ENCODE measurements at regions not wholly inside any gene's neighbourhood (a gene's known extent, or its start where the extent isn't known, plus 50 kb on each side); places are given as distances from the start of the nearest gene placed in this dataset.

- TF ChIP-seq POLR2A (IDR thresholded peaks at IDR 0.05) (no peak), CTCF (IDR thresholded peaks at IDR 0.05) (no peak), EP300 (IDR thresholded peaks at IDR 0.05) (no peak)
- 86 to 87% methylated on average over 6 of the region's 6 CpGs for WGBS, 2 donors
- no peaks in the 10 kb centered on the region for H3K36me3 ChIP-seq
- no peak overlapping the region for H3K4me3 ChIP-seq
- no peak for DNase-seq (ENCODE audit: low spot score in 2 of 2)
- H3K4me1 ChIP-seq: no peaks in the 10 kb centered on the region
- H3K27ac ChIP-seq: no peak overlapping the region
- no peaks in the 10 kb centered on the region for H3K9me3 ChIP-seq
- no peaks in the 10 kb centered on the region for H3K27me3 ChIP-seq
These were observed 418.6 kb upstream of the NPVF start for GRCh38 chr7:25646726-25647413.

GRCh38 chr7:25647872-25648271 is 419.6 kb upstream of the NPVF start:
- no peaks in the 10 kb centered on the region for H3K27me3 ChIP-seq
- H3K27ac ChIP-seq: no peak overlapping the region
- H3K9me3 ChIP-seq: no peaks in the 10 kb centered on the region
- H3K4me3 ChIP-seq: no peak overlapping the region
- no peak for TF ChIP-seq CTCF (IDR thresholded peaks at IDR 0.05)
- no peak for TF ChIP-seq POLR2A (IDR thresholded peaks at IDR 0.05)
- TF ChIP-seq EP300 (IDR thresholded peaks at IDR 0.05): no peak
- H3K4me1 ChIP-seq: no peaks in the 10 kb centered on the region
- no peak for DNase-seq (ENCODE audit: low spot score in 2 of 2)
- WGBS, 2 donors: 17 to 49% methylated on average over 2 of the region's 2 CpGs
- H3K36me3 ChIP-seq: no peaks in the 10 kb centered on the region

GRCh38 chr7:25652366-25652765 is 424.1 kb upstream of the NPVF start:
- 73 to 85% methylated on average over 1 of the region's 1 CpG for WGBS, 2 donors
- DNase-seq (ENCODE audit: low spot score in 2 of 2): no peak
- no peaks in the 10 kb centered on the region for H3K36me3 ChIP-seq
- no peak for TF ChIP-seq EP300 (IDR thresholded peaks at IDR 0.05)
- TF ChIP-seq CTCF (IDR thresholded peaks at IDR 0.05): no peak
- TF ChIP-seq POLR2A (IDR thresholded peaks at IDR 0.05): no peak
- H3K9me3 ChIP-seq: no peaks in the 10 kb centered on the region
- H3K4me1 ChIP-seq: peaks cover 0 to 13% (median 0%) of the 10 kb centered on the region in 4 donors
- no peaks in the 10 kb centered on the region for H3K27me3 ChIP-seq
- H3K27ac ChIP-seq: no peak overlapping the region
- H3K4me3 ChIP-seq: no peak overlapping the region

GRCh38 chr7:25653384-25653783 is 425.1 kb upstream of the NPVF start:
- no peak for DNase-seq (ENCODE audit: low spot score in 2 of 2)
- Histone ChIP-seq H3K9me3 (no peaks in the 10 kb centered on the region), H3K27me3 (no peaks in the 10 kb centered on the region), H3K27ac (no peak overlapping the region), H3K4me1 (peaks cover 0 to 21% (median 0%) of the 10 kb centered on the region in 4 donors), H3K36me3 (no peaks in the 10 kb centered on the region), H3K4me3 (no peak overlapping the region)
- TF ChIP-seq POLR2A (IDR thresholded peaks at IDR 0.05): no peak
- TF ChIP-seq CTCF (IDR thresholded peaks at IDR 0.05): no peak
- TF ChIP-seq EP300 (IDR thresholded peaks at IDR 0.05): no peak
- WGBS, 2 donors: 78 to 85% methylated on average over 2 of the region's 2 CpGs

GRCh38 chr7:25656071-25656470 is 427.8 kb upstream of the NPVF start:
- WGBS, 2 donors: 58 to 60% methylated on average over 1 of the region's 1 CpG
- DNase-seq (ENCODE audit: low spot score in 2 of 2): no peak
- peaks cover 0 to 34% (median 0%) of the 10 kb centered on the region in 4 donors for H3K4me1 ChIP-seq
- TF ChIP-seq POLR2A (IDR thresholded peaks at IDR 0.05) (no peak), EP300 (IDR thresholded peaks at IDR 0.05) (no peak), CTCF (IDR thresholded peaks at IDR 0.05) (no peak)
- no peaks in the 10 kb centered on the region for H3K36me3 ChIP-seq
- no peak overlapping the region for H3K4me3 ChIP-seq
- H3K27me3 ChIP-seq: no peaks in the 10 kb centered on the region
- H3K27ac ChIP-seq: no peak overlapping the region
- no peaks in the 10 kb centered on the region for H3K9me3 ChIP-seq
